Lung (tissue), 11 donors: ENCODE measurements at regions not wholly inside any gene's neighbourhood (a gene's known extent, or its start where the extent isn't known, plus 50 kb on each side); places are given as distances from the start of the nearest gene placed in this dataset.
"Not testable (repeated sequence)": the region's sequence is repeated elsewhere in the genome, so short reads cannot be mapped to it uniquely, and the experiment has no call there.

Experiments
- ATAC-seq: fragments of 200-7000 bp; cut with Tn5 transposase; one replicate; pipeline ENCODE4 v1.9.1; 2020; ENCODE audit warnings: moderate number of reproducible peaks; ENCODE audit not compliant: insufficient read depth, low FRiP score
- DNase-seq, 3 donors: peaks; one replicate each; pipeline ENCODE4 v3.0.0-alpha.2; 2013 to 2017
- H3K27ac ChIP-seq, 2 donors: one replicate each; pipeline ENCODE4 v1.5.1; 2013; ENCODE audit warnings: mild to moderate bottlenecking in 2 of 2, moderate library complexity in 2 of 2, control low read depth in 1 of 2, inconsistent platforms in 1 of 2, low read depth in 1 of 2, low read length in 1 of 2
- H3K27me3 ChIP-seq, 3 donors: one replicate each; pipeline ENCODE4 v1.5.1; 2013; ENCODE audit warnings: low read length in 2 of 3; ENCODE audit not compliant: control insufficient read depth in 3 of 3, insufficient read depth in 3 of 3
- H3K36me3 ChIP-seq, 4 donors: one replicate each; pipeline ENCODE4 v1.5.1; 2013; ENCODE audit warnings: low read length in 4 of 4, mild to moderate bottlenecking in 1 of 4, moderate library complexity in 1 of 4; ENCODE audit not compliant: control insufficient read depth in 4 of 4, insufficient read depth in 4 of 4
- H3K4me1 ChIP-seq, 5 donors: one replicate each; pipeline ENCODE4 v1.5.1; 2013; ENCODE audit warnings: low read length in 5 of 5, mild to moderate bottlenecking in 2 of 5, moderate library complexity in 1 of 5; ENCODE audit not compliant: control insufficient read depth in 5 of 5, insufficient read depth in 5 of 5
- H3K4me3 ChIP-seq: one replicate; pipeline ENCODE4 v1.5.1; 2013; ENCODE audit warnings: mild to moderate bottlenecking, control low read depth, moderate library complexity
- H3K9ac ChIP-seq, 2 donors: one replicate each; pipeline ENCODE4 v1.5.1; 2013; ENCODE audit warnings: low read length in 2 of 2, control low read depth in 1 of 2; ENCODE audit not compliant: insufficient read depth in 1 of 2
- H3K9me3 ChIP-seq, 4 donors: one replicate each; pipeline ENCODE4 v1.5.1; 2013; ENCODE audit warnings: low read length in 3 of 4, mild to moderate bottlenecking in 1 of 4, moderate library complexity in 1 of 4; ENCODE audit not compliant: control insufficient read depth in 4 of 4, insufficient read depth in 3 of 4
- CTCF ChIP-seq: IDR thresholded peaks from 2 replicates; pipeline ENCODE4 v1.5.1; 2012; ENCODE audit warnings: mild to moderate bottlenecking; ENCODE audit errors: control extremely low read depth, extremely low read depth
- WGBS, 2 donors: extraction: QIAGEN DNeasy Blood & Tissue Kit; methylation state at CpG; one replicate each; pipeline ENCODE4 v1.1.7; 2013; 5-methylcytosine and 5-hydroxymethylcytosine counted together
- donor health status: control.
- donor health status: control.
- donor health status: Bipolar disorder and iron deficiency.
- donor health status: healthy.
- donor health status: DM: yes; HTN: yes; CAD: no.

GRCh38 chr1:87435484-87435883 is 106.8 kb downstream of the LMO4 start:
- H3K27ac ChIP-seq: no peak overlapping the region
- no peaks in the 10 kb centered on the region for H3K27me3 ChIP-seq
- H3K4me3 ChIP-seq: no peak overlapping the region
- peaks cover 0 to 4% (median 0%) of the 10 kb centered on the region in 5 donors for H3K4me1 ChIP-seq
- no peaks in the 10 kb centered on the region for H3K9me3 ChIP-seq
- H3K36me3 ChIP-seq: no peaks in the 10 kb centered on the region
- WGBS, 2 donors: 82 to 89% methylated on average over 8 of the region's 8 CpGs
- ATAC-seq (no peak), DNase-seq (no peak)
- no peak overlapping the region for H3K9ac ChIP-seq
- no peak for TF ChIP-seq CTCF

GRCh38 chr1:87436115-87436514 is 107.4 kb downstream of the LMO4 start:
- not testable (repeated sequence) for H3K27me3 ChIP-seq, ATAC-seq, H3K4me3 ChIP-seq, H3K27ac ChIP-seq, H3K9me3 ChIP-seq, DNase-seq, H3K36me3 ChIP-seq, H3K4me1 ChIP-seq, H3K9ac ChIP-seq
- WGBS, 2 donors: 90 to 94% methylated on average over 8 of the region's 8 CpGs

GRCh38 chr1:87436534-87436933 is 107.9 kb downstream of the LMO4 start:
- no peak for TF ChIP-seq CTCF
- WGBS, 2 donors: 85 to 93% methylated on average over 4 of the region's 4 CpGs
- no peak overlapping the region for H3K4me3 ChIP-seq
- DNase-seq (no peak), ATAC-seq (no peak)
- no peak overlapping the region for H3K27ac ChIP-seq
- no peaks in the 10 kb centered on the region for H3K9me3 ChIP-seq
- no peaks in the 10 kb centered on the region for H3K27me3 ChIP-seq
- peaks cover 0 to 4% (median 0%) of the 10 kb centered on the region in 5 donors for H3K4me1 ChIP-seq
- no peaks in the 10 kb centered on the region for H3K36me3 ChIP-seq
- no peak overlapping the region for H3K9ac ChIP-seq

- no peak for TF ChIP-seq CTCF
- Histone ChIP-seq H3K27me3 (no peaks in the 10 kb centered on the region), H3K4me3 (no peak overlapping the region), H3K4me1 (peaks cover 0 to 4% (median 0%) of the 10 kb centered on the region in 5 donors), H3K27ac (no peak overlapping the region), H3K36me3 (no peaks in the 10 kb centered on the region), H3K9me3 (no peaks in the 10 kb centered on the region), H3K9ac (no peak overlapping the region)
- no peak for DNase-seq
- 59 to 63% methylated on average over 3 of the region's 3 CpGs for WGBS, 2 donors
- ATAC-seq: no peak
Observed at GRCh38 chr1:87437663-87438295, 109.1 kb downstream of the LMO4 start.
